ENCODE measurements at regions not wholly inside any gene's neighbourhood (a gene's known extent, or its start where the extent isn't known, plus 50 kb on each side); places are given as distances from the start of the nearest gene placed in this dataset.

- WGBS, 3 donors, result 66 to 70% (median 69%) methylated on average over 2 of the region's 2 CpGs
- TF ChIP-seq EP300 (IDR thresholded peaks at IDR 0.05), result no peak
- no peak for TF ChIP-seq CTCF (IDR thresholded peaks at IDR 0.05)
- no peak for TF ChIP-seq POLR2A (IDR thresholded peaks at IDR 0.05)
- DNase-seq, result no peak
- intact Hi-C loops (cut with DNase I), result no loop called here
- no peak overlapping the region for H3K27ac ChIP-seq
- H3K27me3 ChIP-seq, result no peaks in the 10 kb centered on the region
- no peaks in the 10 kb centered on the region for H3K4me1 ChIP-seq (ENCODE audit: insufficient read depth)
- no peaks in the 10 kb centered on the region for H3K36me3 ChIP-seq
- H3K9me3 ChIP-seq, result no peaks in the 10 kb centered on the region
- no peak overlapping the region for H3K4me3 ChIP-seq
Measured at GRCh38 chr13:79966493-79966895, 374.4 kb downstream of the SPRY2 start.

GRCh38 chr13:79966059-79966458 is 374.9 kb downstream of the SPRY2 start:
- intact Hi-C loops (cut with DNase I), result no loop called here
- no peak for TF ChIP-seq EP300 (IDR thresholded peaks at IDR 0.05)
- no peak for TF ChIP-seq POLR2A (IDR thresholded peaks at IDR 0.05)
- no peak for DNase-seq
- H3K4me1 ChIP-seq (ENCODE audit: insufficient read depth), result no peaks in the 10 kb centered on the region
- H3K27ac ChIP-seq, result no peak overlapping the region
- no peaks in the 10 kb centered on the region for H3K36me3 ChIP-seq
- no peaks in the 10 kb centered on the region for H3K9me3 ChIP-seq
- WGBS, 3 donors, result 85 to 89% (median 86%) methylated on average over 3 of the region's 3 CpGs
- H3K4me3 ChIP-seq, result no peak overlapping the region
- H3K27me3 ChIP-seq, result no peaks in the 10 kb centered on the region

- Histone ChIP-seq H3K27me3 (no peaks in the 10 kb centered on the region), H3K27ac (no peak overlapping the region), H3K4me3 (no peak overlapping the region), H3K4me1 (ENCODE audit: insufficient read depth) (no peaks in the 10 kb centered on the region), H3K36me3 (no peaks in the 10 kb centered on the region), H3K9me3 (no peaks in the 10 kb centered on the region)
- 88 to 91% (median 90%) methylated on average over 3 of the region's 3 CpGs for WGBS, 3 donors
- no peak for DNase-seq
- TF ChIP-seq POLR2A (IDR thresholded peaks at IDR 0.05) (no peak), CTCF (IDR thresholded peaks at IDR 0.05) (no peak), EP300 (IDR thresholded peaks at IDR 0.05) (no peak)
- intact Hi-C loops (cut with DNase I), result no loop called here
Measured at GRCh38 chr13:79946556-79946955, 394.4 kb downstream of the SPRY2 start.

- TF ChIP-seq CTCF (IDR thresholded peaks at IDR 0.05), result no peak
- no peak for TF ChIP-seq POLR2A (IDR thresholded peaks at IDR 0.05)
- no peak for TF ChIP-seq EP300 (IDR thresholded peaks at IDR 0.05)
- intact Hi-C loops (cut with DNase I), result no loop called here
- Histone ChIP-seq H3K9me3 (no peaks in the 10 kb centered on the region), H3K4me3 (no peak overlapping the region), H3K36me3 (no peaks in the 10 kb centered on the region), H3K27ac (no peak overlapping the region), H3K27me3 (no peaks in the 10 kb centered on the region), H3K4me1 (ENCODE audit: insufficient read depth) (no peaks in the 10 kb centered on the region)
- WGBS, 3 donors, result 68 to 91% (median 85%) methylated on average over 2 of the region's 2 CpGs
- DNase-seq, result no peak
Measured at GRCh38 chr13:79943346-79944023, 397.4 kb downstream of the SPRY2 start.

GRCh38 chr13:79941752-79942151 is 399.2 kb downstream of the SPRY2 start:
- WGBS, 3 donors, result 90 to 97% (median 96%) methylated on average over 5 of the region's 5 CpGs
- H3K4me1 ChIP-seq (ENCODE audit: insufficient read depth), result no peaks in the 10 kb centered on the region
- no peaks in the 10 kb centered on the region for H3K9me3 ChIP-seq
- no peak for DNase-seq
- no peaks in the 10 kb centered on the region for H3K36me3 ChIP-seq
- TF ChIP-seq EP300 (IDR thresholded peaks at IDR 0.05), result no peak
- no peak for TF ChIP-seq CTCF (IDR thresholded peaks at IDR 0.05)
- no peak for TF ChIP-seq POLR2A (IDR thresholded peaks at IDR 0.05)
- H3K4me3 ChIP-seq, result no peak overlapping the region
- no peak overlapping the region for H3K27ac ChIP-seq
- intact Hi-C loops (cut with DNase I), result no loop called here
- H3K27me3 ChIP-seq, result no peaks in the 10 kb centered on the region

Data from ovary (tissue), 7 donors.